Fibroblast of the aortic adventitia (primary cell): ENCODE measurements at regions not wholly inside any gene's neighbourhood (a gene's known extent, or its start where the extent isn't known, plus 50 kb on each side); places are given as distances from the start of the nearest gene placed in this dataset.

Experiments used
- DNase-seq: peaks from one replicate; pipeline ENCODE4 v3.0.0-alpha.2; 2010; ENCODE audit warnings: low read depth
- H3K4me3 ChIP-seq: 2 replicates; pipeline ENCODE4 v1.5.1; 2011; ENCODE audit warnings: low read depth, mild to moderate bottlenecking, control low read depth, low read length, moderate library complexity
- CTCF ChIP-seq: IDR thresholded peaks from 2 replicates; pipeline ENCODE4 v1.5.1; 2011; ENCODE audit warnings: mild to moderate bottlenecking, low read length, control low read depth, inconsistent platforms; ENCODE audit not compliant: insufficient read depth

- peak; percentile 14 for DNase-seq
- H3K4me3 ChIP-seq, result no peak overlapping the region
- no peak for TF ChIP-seq CTCF
Measured at GRCh38 chr5:71969460-71969859, 137.8 kb upstream of the MAP1B start.

- no peak for TF ChIP-seq CTCF
- H3K4me3 ChIP-seq, result no peak overlapping the region
Measured at GRCh38 chr5:71971862-71972261, 135.4 kb upstream of the MAP1B start.

GRCh38 chr5:71972777-71973473 lies 134.3 kb upstream of the MAP1B start:
- no peak for DNase-seq
- TF ChIP-seq CTCF, result no peak
- H3K4me3 ChIP-seq, result no peak overlapping the region

More at GRCh38 chr5:71971862-71972261, 135.4 kb upstream of the MAP1B start:
- no peak for DNase-seq

GRCh38 chr5:71973563-71973962 lies 133.7 kb upstream of the MAP1B start:
- DNase-seq, result no peak
- H3K4me3 ChIP-seq, result no peak overlapping the region
- no peak for TF ChIP-seq CTCF

GRCh38 chr5:71974165-71974564 lies 133.1 kb upstream of the MAP1B start:
- DNase-seq, result no peak
- TF ChIP-seq CTCF, result no peak
- no peak overlapping the region for H3K4me3 ChIP-seq

- H3K4me3 ChIP-seq, result no peak overlapping the region
- DNase-seq, result no peak
- TF ChIP-seq CTCF, result no peak
Measured at GRCh38 chr5:71974622-71975021, 132.7 kb upstream of the MAP1B start.

- no peak for DNase-seq
- no peak for TF ChIP-seq CTCF
- no peak overlapping the region for H3K4me3 ChIP-seq
Measured at GRCh38 chr5:71976449-71976848, 130.8 kb upstream of the MAP1B start.
